SJCRH30 (cell line): ENCODE measurements at regions not wholly inside any gene's neighbourhood (a gene's known extent, or its start where the extent isn't known, plus 50 kb on each side); places are given as distances from the start of the nearest gene placed in this dataset.

Source experiments
- DNase-seq, 2 experiments: peaks; one replicate each; pipeline ENCODE4 v3.0.0-alpha.2; 2015 to 2020
- H3K27ac ChIP-seq: fragments of 250-450 bp; sonication (Bioruptor Pico); 2 replicates; pipeline ENCODE4 v1.5.1; 2020; ENCODE audit warnings: mild to moderate bottlenecking, moderate library complexity
- H3K27me3 ChIP-seq: fragments of 250-450 bp; sonication (Bioruptor Pico); 2 replicates; pipeline ENCODE4 v1.5.1; 2020; ENCODE audit warnings: mild to moderate bottlenecking, moderate library complexity
- H3K36me3 ChIP-seq: fragments of 250-450 bp; sonication (Bioruptor Pico); 2 replicates; pipeline ENCODE4 v1.5.1; 2020; ENCODE audit warnings: mild to moderate bottlenecking, moderate library complexity
- H3K4me1 ChIP-seq: fragments of 250-450 bp; sonication (Bioruptor Pico); 2 replicates; pipeline ENCODE4 v1.5.1; 2020; ENCODE audit warnings: mild to moderate bottlenecking, moderate library complexity
- H3K4me3 ChIP-seq: fragments of 250-450 bp; sonication (Bioruptor Pico); 2 replicates; pipeline ENCODE4 v1.5.1; 2020; ENCODE audit warnings: mild to moderate bottlenecking, moderate library complexity
- H3K9me3 ChIP-seq: fragments of 250-450 bp; sonication (Bioruptor Pico); replicated peaks from 2 replicates; pipeline ENCODE4 v1.5.1; 2020; ENCODE audit warnings: mild to moderate bottlenecking, moderate library complexity

GRCh38 chr10:107728807-107729206, 564.3 kb upstream of the SORCS1 start:
- no peaks in the 10 kb centered on the region for H3K27me3 ChIP-seq
- H3K9me3 ChIP-seq, result 0 out of 2 replicates have a peak, but pooled peaks cover 2% of the 10 kb centered on the region
- no peaks in the 10 kb centered on the region for H3K4me1 ChIP-seq
- no peaks in the 10 kb centered on the region for H3K36me3 ChIP-seq
- DNase-seq, result no peak
- H3K4me3 ChIP-seq, result no peak overlapping the region
- H3K27ac ChIP-seq, result no peak overlapping the region

DNA sequence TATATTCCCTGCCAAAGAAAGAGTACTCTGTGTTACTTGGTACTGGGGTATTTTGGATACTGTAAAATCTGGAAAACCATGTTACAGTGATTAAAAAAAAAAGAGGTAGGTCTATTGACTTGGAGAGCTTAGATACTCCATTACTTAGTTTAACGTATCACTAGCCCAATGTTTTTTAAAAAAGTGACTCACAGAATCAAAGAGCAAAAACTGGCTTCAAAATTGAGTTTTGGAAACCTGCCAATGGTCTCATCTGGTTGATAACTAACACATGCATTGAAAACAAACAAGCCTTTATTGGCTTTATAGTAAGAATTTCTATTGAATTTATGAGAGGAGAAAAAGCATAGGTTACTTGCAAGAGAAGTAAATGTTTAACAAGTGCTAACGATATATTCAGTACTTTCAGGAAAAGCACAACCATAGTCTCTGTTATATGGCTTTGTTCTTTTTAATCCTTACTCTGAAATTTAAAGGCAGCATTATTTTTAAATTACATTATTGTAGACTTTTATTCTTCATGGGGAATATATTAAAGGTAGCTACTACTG, 563.3 kb upstream of the SORCS1 start:
- no peak overlapping the region for H3K4me3 ChIP-seq
- no peaks in the 10 kb centered on the region for H3K36me3 ChIP-seq
- no peaks in the 10 kb centered on the region for H3K9me3 ChIP-seq
- H3K4me1 ChIP-seq, result no peaks in the 10 kb centered on the region
- no peak overlapping the region for H3K27ac ChIP-seq
- DNase-seq, result peak in 1 of 2 experiments; percentile 18
- no peaks in the 10 kb centered on the region for H3K27me3 ChIP-seq

GRCh38 chr10:107718864-107719263, 554.4 kb upstream of the SORCS1 start:
- Histone ChIP-seq H3K27me3 (no peaks in the 10 kb centered on the region), H3K4me1 (no peaks in the 10 kb centered on the region), H3K4me3 (no peak overlapping the region), H3K27ac (no peak overlapping the region), H3K9me3 (no peaks in the 10 kb centered on the region), H3K36me3 (no peaks in the 10 kb centered on the region; the same call in 1 of the 2 replicates)
- no peak for DNase-seq

- Histone ChIP-seq H3K4me1 (no peaks in the 10 kb centered on the region), H3K9me3 (no peaks in the 10 kb centered on the region), H3K27ac (no peak overlapping the region), H3K4me3 (no peak overlapping the region), H3K27me3 (no peaks in the 10 kb centered on the region), H3K36me3 (no peaks in the 10 kb centered on the region; the same call in 1 of the 2 replicates)
- no peak for DNase-seq
Measured at GRCh38 chr10:107717046-107717445, 552.5 kb upstream of the SORCS1 start.

DNA sequence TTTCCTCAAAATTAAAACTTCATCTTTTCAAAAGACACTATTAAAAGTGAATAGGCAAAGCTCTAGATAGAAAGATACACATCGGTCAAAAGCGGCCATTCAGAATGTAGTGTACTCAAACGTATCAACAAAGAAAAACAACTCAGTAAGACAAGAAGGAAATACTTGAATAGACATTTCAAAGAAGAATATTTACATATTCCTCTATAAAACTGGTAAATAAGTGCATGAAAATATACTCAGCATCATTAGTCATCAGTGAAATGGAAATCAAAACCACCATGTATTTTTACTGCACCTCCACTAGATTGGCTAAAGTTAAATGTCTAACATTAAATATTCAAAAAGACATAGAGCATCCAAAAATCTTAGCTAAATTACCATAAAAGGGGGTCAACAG, 551.1 kb upstream of the SORCS1 start:
- H3K4me1 ChIP-seq, result no peaks in the 10 kb centered on the region
- DNase-seq, result no peak
- H3K36me3 ChIP-seq, result no peaks in the 10 kb centered on the region; the same call in 1 of the 2 replicates
- no peak overlapping the region for H3K27ac ChIP-seq
- H3K4me3 ChIP-seq, result no peak overlapping the region
- H3K9me3 ChIP-seq, result no peaks in the 10 kb centered on the region
- no peaks in the 10 kb centered on the region for H3K27me3 ChIP-seq

DNA sequence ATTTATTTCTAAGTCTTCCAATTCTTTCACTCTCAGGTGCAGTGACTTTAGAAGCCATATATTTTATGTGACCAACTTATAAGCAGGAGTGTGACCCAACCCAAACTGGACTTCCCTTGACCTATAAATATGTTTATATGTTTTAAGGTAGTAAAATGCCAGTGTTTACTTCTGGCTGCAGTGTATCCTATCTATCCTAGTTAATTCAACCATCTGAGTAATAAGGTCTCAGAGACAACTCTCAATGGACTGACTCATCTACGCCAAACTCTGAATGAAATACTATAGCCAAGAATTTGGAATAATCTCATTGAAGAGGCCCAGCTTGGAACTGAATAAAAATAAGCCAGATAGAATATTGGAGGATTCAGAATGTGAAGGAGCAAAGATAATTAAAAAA, 544.5 kb upstream of the SORCS1 start:
- Histone ChIP-seq H3K27ac (no peak overlapping the region), H3K36me3 (no peaks in the 10 kb centered on the region), H3K4me1 (no peaks in the 10 kb centered on the region), H3K9me3 (no peaks in the 10 kb centered on the region), H3K27me3 (no peaks in the 10 kb centered on the region), H3K4me3 (no peak overlapping the region)
- DNase-seq, result no peak

- no peaks in the 10 kb centered on the region for H3K4me1 ChIP-seq
- no peaks in the 10 kb centered on the region for H3K9me3 ChIP-seq
- no peaks in the 10 kb centered on the region for H3K27me3 ChIP-seq
- DNase-seq, result no peak
- H3K36me3 ChIP-seq, result no peaks in the 10 kb centered on the region
- H3K27ac ChIP-seq, result no peak overlapping the region
- H3K4me3 ChIP-seq, result no peak overlapping the region
Measured at GRCh38 chr10:107706096-107706725, 541.7 kb upstream of the SORCS1 start.

- H3K9me3 ChIP-seq, result no peaks in the 10 kb centered on the region
- no peaks in the 10 kb centered on the region for H3K36me3 ChIP-seq
- no peaks in the 10 kb centered on the region for H3K27me3 ChIP-seq
- no peak overlapping the region for H3K27ac ChIP-seq
- no peak overlapping the region for H3K4me3 ChIP-seq
- DNase-seq, result no peak
- H3K4me1 ChIP-seq, result no peaks in the 10 kb centered on the region
Measured at GRCh38 chr10:107701943-107702342, 537.4 kb upstream of the SORCS1 start.

- no peaks in the 10 kb centered on the region for H3K4me1 ChIP-seq
- no peaks in the 10 kb centered on the region for H3K27me3 ChIP-seq
- no peaks in the 10 kb centered on the region for H3K36me3 ChIP-seq
- DNase-seq, result no peak
- H3K4me3 ChIP-seq, result no peak overlapping the region
- no peak overlapping the region for H3K27ac ChIP-seq
- H3K9me3 ChIP-seq, result no peaks in the 10 kb centered on the region
Measured at GRCh38 chr10:107692072-107692471, 527.6 kb upstream of the SORCS1 start.

DNA sequence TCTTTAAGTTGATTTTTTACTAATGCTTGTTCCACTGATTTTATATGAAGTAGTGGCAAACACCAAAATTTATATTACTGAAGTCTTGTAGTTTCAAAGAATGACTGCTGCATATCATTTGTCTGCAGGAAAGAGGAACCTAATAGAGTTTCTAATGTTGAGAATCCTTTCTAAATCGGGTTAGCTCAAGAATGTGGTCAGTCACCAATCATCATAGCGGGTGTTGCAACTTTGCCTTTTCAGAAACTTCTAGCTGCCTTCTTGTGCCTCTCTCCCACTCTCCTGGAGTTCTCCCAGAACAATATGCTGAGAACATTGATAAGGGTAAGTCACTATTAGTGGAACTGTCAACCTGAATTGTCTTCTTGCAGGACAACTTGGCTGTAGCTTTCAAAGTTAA, 524.8 kb upstream of the SORCS1 start:
- Histone ChIP-seq H3K4me1 (no peaks in the 10 kb centered on the region), H3K9me3 (no peaks in the 10 kb centered on the region), H3K4me3 (no peak overlapping the region), H3K27ac (no peak overlapping the region), H3K36me3 (no peaks in the 10 kb centered on the region), H3K27me3 (no peaks in the 10 kb centered on the region)
- no peak for DNase-seq

GRCh38 chr10:107687701-107688100, 523.2 kb upstream of the SORCS1 start:
- H3K27ac ChIP-seq, result no peak overlapping the region
- no peaks in the 10 kb centered on the region for H3K27me3 ChIP-seq
- H3K9me3 ChIP-seq, result no peaks in the 10 kb centered on the region
- DNase-seq, result no peak
- H3K36me3 ChIP-seq, result no peaks in the 10 kb centered on the region
- no peak overlapping the region for H3K4me3 ChIP-seq
- H3K4me1 ChIP-seq, result no peaks in the 10 kb centered on the region

DNA sequence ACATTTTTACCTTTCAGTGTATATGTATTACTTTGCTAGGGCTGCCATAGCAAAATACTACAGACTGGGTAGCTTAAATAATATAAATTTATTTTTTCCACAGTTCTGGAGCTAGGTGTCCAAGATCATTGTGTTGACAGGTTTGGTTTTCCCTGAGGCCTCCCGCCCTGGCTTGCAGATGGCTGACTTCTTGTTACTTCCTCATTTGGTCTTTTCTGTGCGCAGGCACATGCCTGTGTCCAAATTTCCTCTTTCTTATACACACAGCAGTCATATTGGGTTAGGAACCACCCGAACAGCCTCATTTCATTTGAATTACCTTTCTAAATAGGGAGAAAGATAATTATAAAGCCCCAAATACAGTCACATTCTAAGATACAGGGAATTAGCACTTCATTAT, 521.6 kb upstream of the SORCS1 start:
- Histone ChIP-seq H3K4me3 (no peak overlapping the region), H3K9me3 (no peaks in the 10 kb centered on the region), H3K4me1 (no peaks in the 10 kb centered on the region), H3K27ac (no peak overlapping the region), H3K36me3 (no peaks in the 10 kb centered on the region), H3K27me3 (no peaks in the 10 kb centered on the region)
- DNase-seq, result no peak

- Histone ChIP-seq H3K27me3 (no peaks in the 10 kb centered on the region), H3K4me1 (no peaks in the 10 kb centered on the region), H3K4me3 (no peak overlapping the region), H3K36me3 (no peaks in the 10 kb centered on the region), H3K9me3 (no peaks in the 10 kb centered on the region), H3K27ac (no peak overlapping the region)
- no peak for DNase-seq
Measured at GRCh38 chr10:107671960-107672359, 507.5 kb upstream of the SORCS1 start.

DNA sequence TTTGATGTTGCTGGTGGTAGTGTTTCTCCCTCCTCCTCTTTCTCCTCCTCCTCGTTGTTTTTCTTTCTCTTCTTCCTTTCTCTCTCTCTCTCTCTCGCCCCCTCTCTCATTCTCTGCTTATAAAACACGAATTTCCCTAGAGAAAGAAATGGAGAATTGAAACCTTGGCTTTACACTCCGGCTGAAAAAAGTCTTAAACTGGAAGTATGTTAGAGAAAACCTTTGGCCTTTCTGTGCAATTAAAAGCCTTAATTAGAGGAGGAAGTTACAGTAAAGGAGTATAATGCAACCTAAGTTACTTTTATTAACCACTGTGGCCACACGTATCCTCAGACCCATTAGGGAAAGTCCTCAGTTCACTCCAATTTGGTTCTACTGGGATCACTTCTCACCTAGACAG, 501.7 kb upstream of the SORCS1 start:
- H3K27ac ChIP-seq, result no peak overlapping the region
- 0 out of 2 replicates have a peak, but pooled peaks cover 2% of the 10 kb centered on the region for H3K9me3 ChIP-seq
- no peaks in the 10 kb centered on the region for H3K27me3 ChIP-seq
- no peak overlapping the region for H3K4me3 ChIP-seq
- no peaks in the 10 kb centered on the region for H3K36me3 ChIP-seq
- no peak for DNase-seq
- no peaks in the 10 kb centered on the region for H3K4me1 ChIP-seq

DNA sequence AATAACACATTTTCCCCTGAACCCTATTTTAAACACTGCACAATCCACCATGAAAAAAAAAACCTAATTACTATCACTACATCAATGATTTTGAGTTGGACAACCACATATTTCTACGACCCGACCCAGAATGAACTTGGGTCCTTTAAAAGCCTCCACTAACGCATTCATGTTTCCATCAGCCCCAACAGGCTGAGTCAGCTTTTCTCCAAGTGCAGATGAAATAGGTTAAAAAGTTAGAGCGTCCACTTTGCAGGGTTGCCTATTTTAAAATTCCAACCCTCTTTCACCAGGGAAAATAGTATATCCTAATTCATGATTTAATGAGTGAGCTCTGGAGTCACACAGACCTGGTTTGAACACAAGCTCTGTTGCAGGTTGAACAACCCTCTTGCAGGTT, 501.0 kb upstream of the SORCS1 start:
- Histone ChIP-seq H3K4me1 (no peaks in the 10 kb centered on the region), H3K4me3 (no peak overlapping the region), H3K27ac (no peak overlapping the region), H3K9me3 (0 out of 2 replicates have a peak, but pooled peaks cover 2% of the 10 kb centered on the region), H3K27me3 (no peaks in the 10 kb centered on the region), H3K36me3 (no peaks in the 10 kb centered on the region)
- no peak for DNase-seq

- H3K4me1 ChIP-seq, result peaks cover 9% of the 10 kb centered on the region
- DNase-seq, result no peak
- no peak overlapping the region for H3K4me3 ChIP-seq
- no peaks in the 10 kb centered on the region for H3K9me3 ChIP-seq
- H3K27me3 ChIP-seq, result no peaks in the 10 kb centered on the region
- H3K27ac ChIP-seq, result no peak overlapping the region
- H3K36me3 ChIP-seq, result no peaks in the 10 kb centered on the region
Measured at GRCh38 chr10:107657851-107658250, 493.3 kb upstream of the SORCS1 start.
